ENCODE measurements at regions not wholly inside any gene's neighbourhood (a gene's known extent, or its start where the extent isn't known, plus 50 kb on each side); places are given as distances from the start of the nearest gene placed in this dataset.

DNA sequence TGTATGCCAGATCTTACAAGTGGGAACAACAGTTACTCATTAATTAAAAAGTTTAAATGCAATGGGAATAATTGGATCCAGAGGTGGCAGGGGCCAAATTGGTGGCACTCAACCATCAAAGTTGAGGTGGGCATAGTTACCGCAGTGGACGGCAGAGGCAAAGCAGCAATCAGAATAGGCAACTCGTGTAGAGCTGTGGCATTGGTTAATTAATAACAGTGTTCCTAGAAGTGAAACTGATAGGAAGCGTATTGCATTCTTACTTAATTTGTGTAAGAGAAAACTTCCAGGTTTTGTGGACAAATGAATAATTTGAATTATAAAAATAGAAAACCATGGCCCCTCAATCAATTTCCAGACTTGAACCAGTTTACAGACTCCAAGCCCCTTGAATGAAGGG lies 1068.2 kb upstream of the ACVR2A start:
- no peak for DNase-seq
- H3K79me2 ChIP-seq (ENCODE audit: low read length) = no peaks in the 10 kb centered on the region
- ATAC-seq = no peak
- BruUV-seq (replicated peaks) = no TSS peak
- intact Hi-C loops (cut with micrococcal nuclease) = no loop called here
- no peaks in the 10 kb centered on the region for H3K36me3 ChIP-seq (ENCODE audit: low read depth, low read length)
- no peak overlapping the region for H3K4me2 ChIP-seq (ENCODE audit: low read length)
- H3K4me3 ChIP-seq (ENCODE audit: low read length) = no peak overlapping the region
- H3K27me3 ChIP-seq (ENCODE audit: low read length) = no peaks in the 10 kb centered on the region
- no peak overlapping the region for H3K9ac ChIP-seq (ENCODE audit: low read length)
- no peaks in the 10 kb centered on the region for H3F3A ChIP-seq (ENCODE audit: low read length, unreplicated experiment)
- no peaks in the 10 kb centered on the region for H3K4me1 ChIP-seq (ENCODE audit: insufficient read depth, low read length)
- POLR2A ChIA-PET (ENCODE audit: unreplicated experiment) = no interaction called here
- H3K9me3 ChIP-seq (ENCODE audit: low read length) = no peaks in the 10 kb centered on the region
- H2AFZ ChIP-seq (ENCODE audit: low read length) = no peak overlapping the region
- no peak overlapping the region for H3K27ac ChIP-seq (ENCODE audit: low read length)
- no peaks in the 10 kb centered on the region for H4K20me1 ChIP-seq (ENCODE audit: low read length)
- CTCF ChIA-PET = no interaction called here
- TF ChIP-seq CTCF (conservative IDR thresholded peaks at IDR 0.05; ENCODE audit: low read depth, low read length) = no peak
- TF ChIP-seq EZH2phosphoT487 (IDR thresholded peaks at IDR 0.05; ENCODE audit: borderline replicate concordance, low read length) = no peak
- no peak for TF ChIP-seq EZH2 (IDR thresholded peaks at IDR 0.05; ENCODE audit: low read length, unreplicated experiment)
- H3K9me2 ChIP-seq (replicated peaks; ENCODE audit: low read length) = no peaks in the 10 kb centered on the region

DNA sequence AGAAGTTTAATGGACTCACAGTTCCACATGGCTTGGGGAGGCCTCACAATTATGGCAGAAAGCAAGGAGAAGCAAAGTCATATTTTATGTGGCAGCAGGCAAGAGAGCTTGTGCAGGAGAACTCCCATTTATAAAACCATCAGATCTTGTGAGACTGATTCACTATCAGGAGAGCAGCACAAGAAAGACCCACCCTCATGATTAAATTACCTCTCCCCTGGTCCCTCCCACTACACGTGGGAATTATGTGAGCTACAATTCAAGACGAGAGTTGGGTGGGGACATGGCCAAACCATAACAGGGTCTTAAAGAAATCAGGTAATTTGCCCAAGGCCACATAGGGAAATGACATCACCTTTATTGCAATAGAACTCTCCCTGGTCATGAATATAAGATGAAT lies 1073.3 kb upstream of the ACVR2A start:
- CTCF ChIA-PET = no interaction called here
- no peaks in the 10 kb centered on the region for H3K9me3 ChIP-seq (ENCODE audit: low read length)
- no peaks in the 10 kb centered on the region for H3K9me2 ChIP-seq (replicated peaks; ENCODE audit: low read length)
- H3K36me3 ChIP-seq (ENCODE audit: low read depth, low read length) = no peaks in the 10 kb centered on the region
- no peak overlapping the region for H3K27ac ChIP-seq (ENCODE audit: low read length)
- H3K4me2 ChIP-seq (ENCODE audit: low read length) = no peak overlapping the region
- H3K4me3 ChIP-seq (ENCODE audit: low read length) = no peak overlapping the region
- H2AFZ ChIP-seq (ENCODE audit: low read length) = no peak overlapping the region
- DNase-seq = no peak
- no peak for ATAC-seq
- no TSS peak for BruUV-seq (replicated peaks)
- no peaks in the 10 kb centered on the region for H3K27me3 ChIP-seq (ENCODE audit: low read length)
- H3K9ac ChIP-seq (ENCODE audit: low read length) = no peak overlapping the region
- POLR2A ChIA-PET (ENCODE audit: unreplicated experiment) = no interaction called here
- TF ChIP-seq CTCF (conservative IDR thresholded peaks at IDR 0.05; ENCODE audit: low read depth, low read length) = no peak
- TF ChIP-seq EZH2 (IDR thresholded peaks at IDR 0.05; ENCODE audit: low read length, unreplicated experiment) = no peak
- TF ChIP-seq EZH2phosphoT487 (IDR thresholded peaks at IDR 0.05; ENCODE audit: borderline replicate concordance, low read length) = no peak
- intact Hi-C loops (cut with micrococcal nuclease) = no loop called here
- H3F3A ChIP-seq (ENCODE audit: low read length, unreplicated experiment) = no peaks in the 10 kb centered on the region
- no peaks in the 10 kb centered on the region for H4K20me1 ChIP-seq (ENCODE audit: low read length)
- H3K4me1 ChIP-seq (ENCODE audit: insufficient read depth, low read length) = no peaks in the 10 kb centered on the region
- no peaks in the 10 kb centered on the region for H3K79me2 ChIP-seq (ENCODE audit: low read length)

DNA sequence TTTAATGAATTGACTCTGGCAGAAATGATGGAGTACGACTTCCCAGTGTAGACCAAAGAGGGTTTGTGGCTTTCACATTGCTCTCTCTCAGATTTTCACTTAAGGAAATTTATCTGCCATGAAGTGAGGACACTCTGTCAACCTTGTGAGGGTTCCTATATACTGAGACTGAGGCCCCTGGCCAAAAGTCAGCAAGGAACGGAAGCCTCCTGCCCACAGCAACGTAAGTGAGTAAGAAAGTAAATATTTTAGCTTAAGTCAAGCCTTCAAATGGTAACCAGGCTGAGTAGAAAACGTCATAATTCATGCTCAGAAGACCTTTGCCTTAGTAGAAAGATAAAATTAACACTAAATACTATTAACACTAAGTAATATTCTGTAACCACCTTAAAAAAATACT lies 1080.5 kb upstream of the ACVR2A start:
- Histone ChIP-seq H3K9ac (ENCODE audit: low read length) (no peak overlapping the region), H3K9me2 (replicated peaks; ENCODE audit: low read length) (no peaks in the 10 kb centered on the region), H3K9me3 (ENCODE audit: low read length) (no peaks in the 10 kb centered on the region), H3F3A (ENCODE audit: low read length, unreplicated experiment) (no peaks in the 10 kb centered on the region), H3K79me2 (ENCODE audit: low read length) (no peaks in the 10 kb centered on the region), H3K4me2 (ENCODE audit: low read length) (peak overlapping the region; percentile 54), H3K27me3 (ENCODE audit: low read length) (no peaks in the 10 kb centered on the region), H2AFZ (ENCODE audit: low read length) (0 out of 2 replicates have a peak overlapping the region, but pooled peaks have one; percentile 15), H3K4me3 (ENCODE audit: low read length) (no peak overlapping the region), H3K27ac (ENCODE audit: low read length) (peak overlapping the region; percentile 58), H4K20me1 (ENCODE audit: low read length) (no peaks in the 10 kb centered on the region), H3K36me3 (ENCODE audit: low read depth, low read length) (no peaks in the 10 kb centered on the region), H3K4me1 (ENCODE audit: insufficient read depth, low read length) (peaks cover 16% of the 10 kb centered on the region)
- POLR2A ChIA-PET (ENCODE audit: unreplicated experiment) = no interaction called here
- BruUV-seq (replicated peaks) = no TSS peak
- intact Hi-C loops (cut with micrococcal nuclease) = no loop called here
- CTCF ChIA-PET = no interaction called here
- DNase-seq (peak; percentile 86), ATAC-seq (peak; percentile 100)
- no peak for TF ChIP-seq EZH2 (IDR thresholded peaks at IDR 0.05; ENCODE audit: low read length, unreplicated experiment)
- no peak for TF ChIP-seq EZH2phosphoT487 (IDR thresholded peaks at IDR 0.05; ENCODE audit: borderline replicate concordance, low read length)
- TF ChIP-seq CTCF (conservative IDR thresholded peaks at IDR 0.05; ENCODE audit: low read depth, low read length) = no peak

Measured in PC-3 (cell line).